B cell (primary cell): ENCODE measurements at regions not wholly inside any gene's neighbourhood (a gene's known extent, or its start where the extent isn't known, plus 50 kb on each side); places are given as distances from the start of the nearest gene placed in this dataset.

Experiments used
- ATAC-seq: fragments of 200-7000 bp; cut with Tn5 transposase; one replicate; pipeline ENCODE4 v1.10.0; 2021; ENCODE audit warnings: low read depth, mild to moderate bottlenecking, moderate number of reproducible peaks, moderate library complexity
- CTCF ChIA-PET: fragments of 350-600 bp; sonication (Branson Sonifier 250); formaldehyde crosslinking; loops from one replicate; lab custom pipeline; 2021; ENCODE audit warnings: antibody characterized with exemption, inconsistent platforms; lab: Charles Lee
- POLR2A ChIA-PET: fragments of 350-600 bp; sonication (Branson Sonifier 250); formaldehyde crosslinking; loops from one replicate; lab custom pipeline; 2021; ENCODE audit warnings: antibody characterized with exemption; lab: Charles Lee
- DNase-seq: peaks from one replicate; pipeline ENCODE4 v3.0.0; 2013
- H2AFZ ChIP-seq: 2 replicates; pipeline ENCODE4 v1.6.1; 2012; ENCODE audit warnings: mild to moderate bottlenecking, low read depth, low read length; ENCODE audit not compliant: insufficient read depth, poor library complexity, severe bottlenecking
- H3K27ac ChIP-seq, 2 donors: 1 replicate in 1 of 2; 2 replicates in 1 of 2; pipeline ENCODE4 v1.5.1; 2012 to 2013; ENCODE audit warnings: low read length in 2 of 2, mild to moderate bottlenecking in 2 of 2, moderate library complexity in 1 of 2
- H3K27me3 ChIP-seq, 4 experiments: fragments of 200-600 bp in 1 of 4; sonication (generic) in 1 of 4; replicated peaks in 1 of 4; 1 replicate in 2 of 4; 2 replicates in 2 of 4; pipeline versions ENCODE4 v1.6.1 to v1.7.0; 2013 to 2016; ENCODE audit warnings: low read length in 3 of 4, mild to moderate bottlenecking in 2 of 4, mixed read lengths in 1 of 4, moderate library complexity in 1 of 4; ENCODE audit not compliant: insufficient read depth in 4 of 4, control insufficient read depth in 3 of 4; ENCODE audit errors: control extremely low read depth in 1 of 4
- H3K36me3 ChIP-seq, 2 experiments: replicated peaks in 1 of 2; 1 replicate in 1 of 2; 2 replicates in 1 of 2; pipeline versions ENCODE4 v1.6.1 to v1.7.1; 2013; ENCODE audit warnings: low read length in 1 of 2; ENCODE audit not compliant: insufficient read depth in 2 of 2, control insufficient read depth in 1 of 2; ENCODE audit errors: control extremely low read depth in 1 of 2, extremely low read depth in 1 of 2
- H3K4me1 ChIP-seq, 2 donors: fragments of 200-600 bp in 1 of 2; sonication (generic) in 1 of 2; 1 replicate in 1 of 2; 2 replicates in 1 of 2; pipeline versions ENCODE4 v1.5.1 to v1.6.1; 2013 to 2017; ENCODE audit warnings: low read length in 2 of 2; ENCODE audit not compliant: control insufficient read depth in 2 of 2, insufficient read depth in 2 of 2
- H3K4me2 ChIP-seq: replicated peaks from 2 replicates; pipeline ENCODE3; 2012; ENCODE audit warnings: mild to moderate bottlenecking, low read depth, low read length; ENCODE audit not compliant: poor library complexity, severe bottlenecking
- H3K4me3 ChIP-seq, 5 experiments: fragments of 200-600 bp in 1 of 5; sonication (generic) in 1 of 5; 1 replicate in 3 of 5; 2 replicates in 2 of 5; pipeline versions ENCODE4 v1.5.1 to v1.7.0; 2011 to 2016; ENCODE audit warnings: low read length in 4 of 5, mild to moderate bottlenecking in 4 of 5, low read depth in 2 of 5, control low read depth in 1 of 5, moderate library complexity in 1 of 5; ENCODE audit not compliant: insufficient read depth in 1 of 5; ENCODE audit errors: control extremely low read depth in 1 of 5, extremely low read depth in 1 of 5
- H3K79me2 ChIP-seq: fragments of 200-600 bp; sonication (generic); one replicate; pipeline ENCODE4 v1.6.0; 2016; ENCODE audit warnings: low read length; ENCODE audit not compliant: control insufficient read depth, insufficient read depth
- H3K9ac ChIP-seq: fragments of 200-600 bp; sonication (generic); 2 replicates; pipeline ENCODE4 v1.6.1; 2017; ENCODE audit warnings: mild to moderate bottlenecking, low read length, moderate library complexity
- H3K9me3 ChIP-seq, 3 donors: one replicate each; pipeline versions ENCODE4 v1.6.1 to v1.7.1; 2013; ENCODE audit warnings: low read length in 2 of 3; ENCODE audit not compliant: control insufficient read depth in 2 of 3, insufficient read depth in 1 of 3; ENCODE audit errors: control extremely low read depth in 1 of 3
- H4K20me1 ChIP-seq: 2 replicates; pipeline ENCODE4 v1.6.0; 2012; ENCODE audit warnings: mild to moderate bottlenecking, low read length; ENCODE audit not compliant: insufficient read depth, control insufficient read depth, poor library complexity, severe bottlenecking
- H3K27ac Mint-ChIP-seq: one replicate; pipeline ENCODE4 v1.8.0; 2021; ENCODE audit warnings: mixed read lengths
- H3K27me3 Mint-ChIP-seq: one replicate; pipeline ENCODE4 v1.8.0; 2021; ENCODE audit warnings: mixed read lengths
- H3K4me1 Mint-ChIP-seq: one replicate; pipeline ENCODE4 v1.8.0; 2021; ENCODE audit warnings: mixed read lengths
- H3K4me3 Mint-ChIP-seq: one replicate; pipeline ENCODE4 v1.8.0; 2021; ENCODE audit warnings: mixed read lengths
- H3K9me3 Mint-ChIP-seq: one replicate; pipeline ENCODE4 v1.8.0; 2022; ENCODE audit warnings: mixed read lengths; ENCODE audit not compliant: insufficient read depth
- CTCF ChIP-seq: fragments of 200-600 bp; IDR thresholded peaks from one replicate; pipeline ENCODE4 v1.8.0; 2022; ENCODE audit warnings: antibody characterized with exemption, mild to moderate bottlenecking
- EZH2 ChIP-seq: IDR thresholded peaks from 2 replicates; pipeline ENCODE4 v1.6.1; 2012; ENCODE audit warnings: borderline replicate concordance, low read depth, mild to moderate bottlenecking, moderate library complexity, low read length; ENCODE audit not compliant: insufficient read depth, poor library complexity, severe bottlenecking
- WGBS: methylation state at CpG from one replicate; pipeline ENCODE4 v1.1.5; 2013; ENCODE audit warnings: missing lambda C conversion rate; ENCODE audit not compliant: insufficient coverage; 5-methylcytosine and 5-hydroxymethylcytosine counted together
- intact Hi-C: fragments of 100-400 bp; cut with micrococcal nuclease; formaldehyde crosslinking; loops from one replicate; pipeline ENCODE4 v1.10.0; 2022

DNA sequence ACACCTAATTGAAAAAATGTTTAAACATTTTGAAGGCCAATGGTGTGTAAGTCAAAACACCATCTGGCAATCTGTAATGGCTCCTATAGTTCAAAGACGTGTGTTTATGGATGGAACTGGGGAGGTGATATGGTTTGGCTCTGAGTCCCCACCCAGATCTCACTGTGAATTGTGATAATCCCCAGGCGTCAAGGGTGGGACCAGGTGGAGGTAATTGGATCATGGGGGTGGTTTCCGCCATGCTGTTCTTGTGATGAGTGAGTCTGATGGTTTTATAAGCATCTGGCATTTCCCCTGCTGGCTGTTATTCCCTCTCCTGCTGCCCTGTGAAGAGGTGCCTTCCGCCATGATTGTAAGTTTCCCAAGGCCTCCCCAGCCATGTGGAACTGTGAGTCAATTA is 52.2 kb downstream of the ADRA2C start:
- intact Hi-C loops = no loop called here
- H3K27ac Mint-ChIP-seq = no peak overlapping the region
- no peak overlapping the region for H3K9ac ChIP-seq
- H3K4me1 ChIP-seq = no peaks in the 10 kb centered on the region
- CTCF ChIA-PET = no interaction called here
- no peaks in the 10 kb centered on the region for H4K20me1 ChIP-seq
- no peaks in the 10 kb centered on the region for H3K36me3 ChIP-seq
- H3K4me1 Mint-ChIP-seq = no peaks in the 10 kb centered on the region
- WGBS = 74% methylated on average over 4 of the region's 4 CpGs
- no peak overlapping the region for H2AFZ ChIP-seq
- no peak overlapping the region for H3K4me2 ChIP-seq
- H3K79me2 ChIP-seq = no peaks in the 10 kb centered on the region
- no peak for ATAC-seq
- no peak overlapping the region for H3K4me3 Mint-ChIP-seq
- no peak for DNase-seq
- no peaks in the 10 kb centered on the region for H3K9me3 Mint-ChIP-seq
- no peaks in the 10 kb centered on the region for H3K27me3 ChIP-seq
- H3K4me3 ChIP-seq = no peak overlapping the region
- peaks cover 0 to 26% (median 0%) of the 10 kb centered on the region in 3 donors for H3K9me3 ChIP-seq
- H3K27me3 Mint-ChIP-seq = no peaks in the 10 kb centered on the region
- TF ChIP-seq EZH2 = no peak
- TF ChIP-seq CTCF = no peak
- POLR2A ChIA-PET = no interaction called here
- H3K27ac ChIP-seq = no peak overlapping the region

DNA sequence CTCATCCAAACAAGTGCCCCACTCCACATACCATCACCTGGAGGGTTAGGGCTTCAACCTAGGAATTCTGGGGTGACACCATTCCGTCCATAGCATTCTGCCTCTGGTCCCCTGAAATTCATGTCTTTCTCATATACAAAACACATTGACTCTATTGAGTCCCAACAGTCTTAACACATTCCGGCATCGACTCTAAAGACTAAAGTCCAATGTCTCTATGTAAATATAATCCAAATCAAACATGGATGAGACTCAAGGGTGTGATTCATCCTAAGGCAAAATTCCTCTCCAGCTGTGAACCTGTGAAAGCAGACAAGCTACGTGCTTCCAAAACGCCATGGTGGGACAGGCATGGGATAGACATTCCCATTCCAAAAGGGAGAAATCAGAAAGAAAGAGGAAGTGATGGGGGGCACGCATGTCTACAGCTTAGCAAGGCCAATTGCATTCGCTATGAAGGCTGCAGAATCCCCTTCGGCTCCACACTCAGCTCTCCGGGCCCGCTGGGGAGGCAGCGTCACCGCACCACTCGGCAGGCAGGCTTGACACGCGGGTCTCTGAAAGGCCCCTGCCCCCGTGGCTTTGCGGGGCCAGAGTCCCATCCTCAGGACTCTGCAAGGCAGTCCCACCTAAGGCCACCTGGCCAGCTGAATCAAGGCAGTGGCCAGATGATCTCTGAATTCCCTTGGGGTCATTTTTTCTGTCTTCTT is 53.2 kb downstream of the ADRA2C start:
- DNase-seq (no peak), ATAC-seq (no peak)
- CTCF ChIA-PET = no interaction called here
- Histone ChIP-seq H3K4me3 (no peak overlapping the region), H3K9ac (no peak overlapping the region), H4K20me1 (no peaks in the 10 kb centered on the region), H3K36me3 (no peaks in the 10 kb centered on the region), H3K27ac (no peak overlapping the region), H3K27me3 (no peaks in the 10 kb centered on the region), H3K9me3 (peaks cover 0 to 26% (median 0%) of the 10 kb centered on the region in 3 donors), H2AFZ (no peak overlapping the region), H3K79me2 (no peaks in the 10 kb centered on the region), H3K4me2 (no peak overlapping the region), H3K4me1 (no peaks in the 10 kb centered on the region)
- Mint-ChIP-seq H3K4me1 (no peaks in the 10 kb centered on the region), H3K9me3 (no peaks in the 10 kb centered on the region), H3K27me3 (no peaks in the 10 kb centered on the region), H3K4me3 (no peak overlapping the region), H3K27ac (no peak overlapping the region)
- POLR2A ChIA-PET = no interaction called here
- TF ChIP-seq EZH2 = no peak
- TF ChIP-seq CTCF = no peak
- 84% methylated on average over 15 of the region's 17 CpGs for WGBS
- intact Hi-C loops = no loop called here
